ENCODE measurements at regions not wholly inside any gene's neighbourhood (a gene's known extent, or its start where the extent isn't known, plus 50 kb on each side); places are given as distances from the start of the nearest gene placed in this dataset.

- no peak for DNase-seq
Observed at GRCh38 chr5:170159947-170160346, 54.2 kb downstream of the FOXI1 start.

- no peak for DNase-seq
Observed at GRCh38 chr5:170161069-170161468, 55.4 kb downstream of the FOXI1 start.

- DNase-seq: no peak
Observed at GRCh38 chr5:170162631-170163321, 57.1 kb downstream of the FOXI1 start.

- no peak for DNase-seq
Observed at GRCh38 chr5:170164087-170164486, 58.4 kb downstream of the FOXI1 start.

GRCh38 chr5:170164921-170165320 is 59.2 kb downstream of the FOXI1 start:
- DNase-seq: no peak

- no peak for DNase-seq
Observed at GRCh38 chr5:170166101-170166500, 60.4 kb downstream of the FOXI1 start.

GRCh38 chr5:170168002-170168401 is 62.3 kb downstream of the FOXI1 start:
- no peak for DNase-seq

GRCh38 chr5:170168797-170169196 is 63.1 kb downstream of the FOXI1 start:
- DNase-seq: no peak

- DNase-seq: peak; percentile 23
Observed at GRCh38 chr5:170169996-170170395, 62.8 kb upstream of the C5orf58 start.

- peak; percentile 10 for DNase-seq
Observed at GRCh38 chr5:170171811-170172210, 61.0 kb upstream of the C5orf58 start.

- DNase-seq: no peak
Observed at GRCh38 chr5:170173227-170173626, 59.6 kb upstream of the C5orf58 start.

- no peak for DNase-seq
Observed at GRCh38 chr5:170173647-170174046, 59.1 kb upstream of the C5orf58 start.

- DNase-seq: no peak
Observed at GRCh38 chr5:170176916-170177315, 55.9 kb upstream of the C5orf58 start.

- no peak for DNase-seq
Observed at GRCh38 chr5:170178814-170179213, 54.0 kb upstream of the C5orf58 start.

- no peak for DNase-seq
Observed at GRCh38 chr5:170179626-170180025, 53.2 kb upstream of the C5orf58 start.

GRCh38 chr5:170181902-170182301 is 50.9 kb upstream of the C5orf58 start:
- DNase-seq: no peak

- no peak for DNase-seq
Observed at GRCh38 chr5:170182491-170182890, 50.3 kb upstream of the C5orf58 start.
